ENCODE measurements at regions not wholly inside any gene's neighbourhood (a gene's known extent, or its start where the extent isn't known, plus 50 kb on each side); places are given as distances from the start of the nearest gene placed in this dataset.

- TF ChIP-seq CTCF (IDR thresholded peaks at IDR 0.05) (no peak), POLR2A (IDR thresholded peaks at IDR 0.05) (no peak)
Measured at GRCh38 chr5:121319292-121319691, 532.4 kb upstream of the FTMT start.

All from thyroid gland (tissue), 4 donors.